NB4 (cell line): ENCODE measurements at regions not wholly inside any gene's neighbourhood (a gene's known extent, or its start where the extent isn't known, plus 50 kb on each side); places are given as distances from the start of the nearest gene placed in this dataset.
"Not testable (repeated sequence)": the region's sequence is repeated elsewhere in the genome, so short reads cannot be mapped to it uniquely, and the experiment has no call there.

ENCODE experiments used
- DNase-seq: peaks from one replicate; pipeline ENCODE4 v3.0.0; 2010; ENCODE audit warnings: low read depth
- H3K4me3 ChIP-seq: one replicate; pipeline ENCODE4 v1.5.1; 2011; ENCODE audit warnings: mild to moderate bottlenecking, low read depth, low read length, moderate library complexity
- MAX ChIP-seq: IDR thresholded peaks from 2 replicates; pipeline ENCODE4 v1.6.1; 2011; ENCODE audit warnings: low read depth, low read length
- MYC ChIP-seq: IDR thresholded peaks from 2 replicates; pipeline ENCODE4 v1.6.1; 2011; ENCODE audit warnings: low read depth, low read length
- POLR2A ChIP-seq: IDR thresholded peaks from 2 replicates; pipeline ENCODE4 v1.6.1; 2011; ENCODE audit warnings: mild to moderate bottlenecking; ENCODE audit not compliant: insufficient read length; ENCODE audit errors: extremely low read depth
- TF ChIP-seq, protein P1 (sequence below): IDR thresholded peaks from one replicate; pipeline ENCODE4 v1.5.1; 2012; ENCODE audit warnings: low read depth, low read length

DNA sequence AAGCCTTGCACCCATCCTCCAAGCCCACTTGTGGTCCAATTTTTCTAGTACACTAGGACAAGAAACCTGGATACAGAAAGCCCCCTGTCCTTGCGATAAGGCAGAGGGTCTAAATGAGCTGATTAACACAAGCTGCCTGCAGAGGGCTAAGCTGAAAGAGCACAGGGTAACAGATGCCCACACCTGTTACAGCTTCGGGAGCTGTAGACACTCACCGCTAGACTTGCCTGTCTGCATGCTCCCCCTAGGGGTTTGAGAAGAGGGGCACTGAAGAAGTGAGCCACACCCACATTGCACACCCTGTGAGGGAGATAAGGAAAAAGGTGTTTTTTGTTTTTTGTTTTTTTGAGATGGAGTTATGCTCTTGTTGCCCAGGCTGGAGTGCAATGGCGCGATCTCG lies 386.5 kb upstream of the AUTS2 start:
- no peak for TF ChIP-seq MYC
- TF ChIP-seq MAX, result no peak
- TF ChIP-seq, protein P1, sequence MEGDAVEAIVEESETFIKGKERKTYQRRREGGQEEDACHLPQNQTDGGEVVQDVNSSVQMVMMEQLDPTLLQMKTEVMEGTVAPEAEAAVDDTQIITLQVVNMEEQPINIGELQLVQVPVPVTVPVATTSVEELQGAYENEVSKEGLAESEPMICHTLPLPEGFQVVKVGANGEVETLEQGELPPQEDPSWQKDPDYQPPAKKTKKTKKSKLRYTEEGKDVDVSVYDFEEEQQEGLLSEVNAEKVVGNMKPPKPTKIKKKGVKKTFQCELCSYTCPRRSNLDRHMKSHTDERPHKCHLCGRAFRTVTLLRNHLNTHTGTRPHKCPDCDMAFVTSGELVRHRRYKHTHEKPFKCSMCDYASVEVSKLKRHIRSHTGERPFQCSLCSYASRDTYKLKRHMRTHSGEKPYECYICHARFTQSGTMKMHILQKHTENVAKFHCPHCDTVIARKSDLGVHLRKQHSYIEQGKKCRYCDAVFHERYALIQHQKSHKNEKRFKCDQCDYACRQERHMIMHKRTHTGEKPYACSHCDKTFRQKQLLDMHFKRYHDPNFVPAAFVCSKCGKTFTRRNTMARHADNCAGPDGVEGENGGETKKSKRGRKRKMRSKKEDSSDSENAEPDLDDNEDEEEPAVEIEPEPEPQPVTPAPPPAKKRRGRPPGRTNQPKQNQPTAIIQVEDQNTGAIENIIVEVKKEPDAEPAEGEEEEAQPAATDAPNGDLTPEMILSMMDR, result peak; percentile 31
- DNase-seq, result peak; percentile 36
- H3K4me3 ChIP-seq, result no peak overlapping the region

DNA sequence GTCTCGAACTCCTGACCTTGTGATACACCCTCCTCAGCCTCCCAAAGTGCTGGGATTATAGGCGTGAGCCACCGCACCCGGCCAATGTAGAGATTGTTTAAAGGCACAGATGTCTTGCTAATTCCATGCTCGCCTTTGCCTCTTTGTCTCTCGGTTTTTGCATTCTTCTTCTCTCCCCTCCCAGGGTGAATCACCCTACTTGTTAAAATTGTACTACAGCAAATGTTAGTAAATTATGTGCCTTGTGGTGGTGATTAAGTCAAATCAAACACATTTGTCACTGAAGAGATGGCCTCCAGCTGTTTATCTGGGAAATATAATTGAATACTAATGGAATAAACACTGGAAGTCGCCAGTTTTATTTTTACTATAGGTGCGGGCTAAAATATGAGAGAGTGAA lies 384.4 kb upstream of the AUTS2 start:
- TF ChIP-seq, protein P1, result no peak
- TF ChIP-seq POLR2A (no peak), MYC (no peak), MAX (no peak)
- no peak overlapping the region for H3K4me3 ChIP-seq
- no peak for DNase-seq

DNA sequence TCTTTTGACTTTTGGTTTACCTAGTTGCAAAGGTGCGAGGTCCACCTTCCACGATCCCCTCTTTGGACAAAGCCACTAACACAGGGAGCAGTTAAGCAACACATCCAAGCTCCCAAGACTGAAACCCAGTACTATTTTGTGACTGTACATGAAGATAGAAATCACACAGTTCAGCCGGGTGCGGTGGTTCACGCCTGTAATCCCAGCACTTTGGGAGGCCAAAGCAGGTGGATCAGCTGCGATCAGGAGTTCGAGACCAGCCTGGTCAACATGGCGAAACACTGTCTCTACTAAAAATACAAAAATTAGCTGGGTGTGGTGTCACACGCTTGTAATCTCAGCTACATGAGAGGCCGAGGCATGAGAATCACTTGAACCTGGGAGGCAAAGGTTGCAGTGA lies 382.8 kb upstream of the AUTS2 start:
- not testable (repeated sequence) for H3K4me3 ChIP-seq, DNase-seq

- TF ChIP-seq, protein P1, result no peak
- TF ChIP-seq POLR2A (no peak), MAX (no peak), MYC (no peak)
- DNase-seq, result no peak
- H3K4me3 ChIP-seq, result no peak overlapping the region
Measured at GRCh38 chr7:69217516-69218350, 380.5 kb upstream of the AUTS2 start.

GRCh38 chr7:69218576-69218975 lies 379.7 kb upstream of the AUTS2 start:
- TF ChIP-seq, protein P1, result no peak
- TF ChIP-seq POLR2A (no peak), MYC (no peak), MAX (no peak)
- H3K4me3 ChIP-seq, result no peak overlapping the region
- no peak for DNase-seq

DNA sequence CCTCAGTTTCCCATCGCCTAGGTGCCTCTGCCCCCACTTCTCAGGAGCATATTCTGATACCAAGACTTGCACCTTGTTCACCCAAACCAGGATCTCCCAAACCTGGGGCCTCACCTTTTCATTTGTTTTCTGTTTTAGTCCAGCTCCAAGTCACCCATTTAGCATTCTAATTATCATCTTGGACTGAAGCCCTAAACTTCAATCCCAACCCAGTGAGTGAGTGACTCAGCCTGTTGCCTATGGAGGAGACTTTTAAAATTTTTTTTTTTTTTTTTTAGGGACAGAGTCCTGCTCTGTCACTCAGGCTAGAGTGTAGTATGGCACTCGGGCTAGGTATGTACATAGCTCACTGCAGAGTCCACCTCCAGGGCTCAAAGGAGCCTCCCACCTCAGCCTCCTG lies 378.9 kb upstream of the AUTS2 start:
- H3K4me3 ChIP-seq, result no peak overlapping the region
- TF ChIP-seq, protein P1, result no peak
- DNase-seq, result no peak
